ENCODE measurements at regions not wholly inside any gene's neighbourhood (a gene's known extent, or its start where the extent isn't known, plus 50 kb on each side); places are given as distances from the start of the nearest gene placed in this dataset.
A peak's percentile ranks its signal among the peaks of the same experiment; 100 is the strongest.

DNA sequence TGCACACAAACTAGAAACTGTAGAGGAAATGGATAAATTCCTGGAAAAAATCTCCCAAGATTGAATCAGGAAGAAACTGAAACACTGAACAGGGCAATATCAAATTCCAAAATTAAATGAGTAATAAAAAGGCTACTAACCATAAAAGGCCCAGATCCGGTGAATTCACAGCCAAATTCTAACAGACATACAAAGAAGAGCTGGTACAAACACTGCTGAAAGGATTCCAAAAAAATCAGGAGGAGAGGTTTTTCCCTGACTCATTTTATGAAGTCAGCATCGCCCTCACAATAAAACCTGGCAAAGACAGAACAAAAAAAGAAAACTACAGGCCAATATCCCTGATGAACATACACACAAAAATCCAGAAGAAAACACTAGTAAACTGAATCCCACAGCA, 462.4 kb upstream of the THBS1 start:
- ChIA-PET CTCF (interaction anchor here (0.6 to 1.5 kb wide), 3 partner anchors 124 to 462 kb away, joined by 3 to 6 read pairs (median 5); partner anchors contain the start of gene THBS1), POLR2A (interaction anchor here (1.2 to 1.3 kb wide), 2 partner anchors 462 to 469 kb away, joined by 3 to 4 read pairs; partner anchors contain the start of gene THBS1)
- H3K4me3 ChIP-seq (replicated peaks in 1 of 3; ENCODE audit: insufficient read depth in 1 of 3, low read depth in 1 of 3, low read length in 3 of 3) = peak overlapping the region in 1 of 3 experiments; percentile 19
- H3K4me1 ChIP-seq (ENCODE audit: control insufficient read depth, extremely low read depth, insufficient read depth, low read length) = peaks cover 16% of the 10 kb centered on the region
- FAIRE-seq (peak; percentile 69), DNase-seq (ENCODE audit: low read depth, low spot score) (peak; percentile 81)
- peak overlapping the region; percentile 17 for H2AFZ ChIP-seq (ENCODE audit: low read depth, low read length)
- no peaks in the 10 kb centered on the region for H3K79me2 ChIP-seq (ENCODE audit: control insufficient read depth, insufficient read depth, low read length)
- H3K36me3 ChIP-seq (ENCODE audit: control insufficient read depth in 2 of 2, extremely low read depth in 1 of 2, insufficient read depth in 2 of 2, low read length in 2 of 2) = no peaks in the 10 kb centered on the region
- peak overlapping the region; percentile 42 for H3K4me2 ChIP-seq (ENCODE audit: insufficient read depth, low read length)
- H4K20me1 ChIP-seq (replicated peaks; ENCODE audit: control insufficient read depth, extremely low read depth, insufficient read depth, low read length) = no peaks in the 10 kb centered on the region
- H3K27me3 ChIP-seq (ENCODE audit: control insufficient read depth in 2 of 2, insufficient read depth in 2 of 2, low read length in 2 of 2) = no peaks in the 10 kb centered on the region
- H3K9me3 ChIP-seq (replicated peaks; ENCODE audit: control insufficient read depth, insufficient read depth, low read length) = peaks cover 2% of the 10 kb centered on the region
- no peaks in the 10 kb centered on the region for H3K9me1 ChIP-seq (replicated peaks; ENCODE audit: control insufficient read depth, extremely low read depth, insufficient read depth, low read length)
- intact Hi-C loops (cut with micrococcal nuclease) = loop anchor here (2.0 kb wide), 1 partner anchor 122 kb away; no protein-coding TSS in a partner anchor
- BruUV-seq (replicated peaks) = no TSS peak
- dilution Hi-C loops (cut with MboI; ENCODE audit: extremely low pct_ligation_motif_present, low sequenced_read_pairs) = no loop called here
- peak overlapping the region; percentile 74 for H3K27ac ChIP-seq (ENCODE audit: insufficient read depth, low read depth, low read length)
- peak; percentile 38 for TF ChIP-seq FOS (IDR thresholded peaks at IDR 0.05; ENCODE audit: borderline replicate concordance, insufficient read depth, low read length)
- no peak for TF ChIP-seq JUN (IDR thresholded peaks at IDR 0.05; ENCODE audit: borderline replicate concordance, insufficient read depth, insufficient read length, low read depth)
- TF ChIP-seq POLR2AphosphoS5 (IDR thresholded peaks at IDR 0.05; ENCODE audit: insufficient read depth, low read depth, low read length) = no peak
- no peak for TF ChIP-seq POLR2A (IDR thresholded peaks at IDR 0.05; ENCODE audit: low read depth, low read length)
- no peak for TF ChIP-seq CTCF (IDR thresholded peaks at IDR 0.05; ENCODE audit: extremely low read depth in 1 of 2, insufficient read depth in 1 of 2, low read depth in 1 of 2, low read length in 2 of 2)
- no peak for TF ChIP-seq MAX (IDR thresholded peaks at IDR 0.05; ENCODE audit: insufficient read depth, insufficient read length)
- no peak for TF ChIP-seq GATA2 (IDR thresholded peaks at IDR 0.05; ENCODE audit: insufficient read depth, insufficient read length, low read depth, low read length)
- peak overlapping the region; percentile 56 for H3K9ac ChIP-seq (replicated peaks; ENCODE audit: extremely low read depth, insufficient read depth, low read length)

All from endothelial cell of umbilical vein (primary cell).